GDM1 (cell line): ENCODE measurements at regions not wholly inside any gene's neighbourhood (a gene's known extent, or its start where the extent isn't known, plus 50 kb on each side); places are given as distances from the start of the nearest gene placed in this dataset.

Experiments
- DNase-seq: peaks from one replicate; lab custom pipeline; 2025; lab: John Stamatoyannopoulos, UW

DNA sequence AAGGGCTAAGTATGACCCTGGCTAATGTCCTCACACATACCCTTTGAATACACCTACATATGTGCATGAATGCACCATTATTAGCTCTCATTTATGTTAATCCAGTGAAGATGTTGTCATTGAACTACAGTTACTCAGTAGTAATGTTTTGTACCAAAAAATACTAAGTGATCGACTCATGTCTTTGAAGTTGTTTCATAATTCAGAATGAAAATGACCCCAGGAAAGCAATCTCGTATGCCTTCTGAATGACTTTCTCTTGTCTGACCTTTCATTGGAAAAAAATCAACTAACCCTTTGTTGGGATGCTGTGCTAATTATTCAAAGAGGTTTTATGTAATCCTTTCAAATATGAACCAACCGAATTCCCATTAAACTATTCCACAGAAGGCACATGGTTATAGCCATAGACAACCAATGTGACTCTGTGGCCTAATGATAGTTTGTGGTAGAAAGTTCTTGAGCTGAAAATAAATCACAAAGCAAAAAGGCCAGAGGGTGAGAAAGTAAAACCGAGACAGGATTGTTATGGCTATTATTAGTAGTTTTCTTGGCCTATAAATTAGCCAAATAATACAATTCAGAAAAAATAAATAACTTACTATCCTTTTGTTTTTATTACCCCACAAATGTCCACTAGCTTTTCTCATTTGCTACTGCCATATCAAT lies 86.8 kb upstream of the STARD13 start:
- DNase-seq = no peak

DNA sequence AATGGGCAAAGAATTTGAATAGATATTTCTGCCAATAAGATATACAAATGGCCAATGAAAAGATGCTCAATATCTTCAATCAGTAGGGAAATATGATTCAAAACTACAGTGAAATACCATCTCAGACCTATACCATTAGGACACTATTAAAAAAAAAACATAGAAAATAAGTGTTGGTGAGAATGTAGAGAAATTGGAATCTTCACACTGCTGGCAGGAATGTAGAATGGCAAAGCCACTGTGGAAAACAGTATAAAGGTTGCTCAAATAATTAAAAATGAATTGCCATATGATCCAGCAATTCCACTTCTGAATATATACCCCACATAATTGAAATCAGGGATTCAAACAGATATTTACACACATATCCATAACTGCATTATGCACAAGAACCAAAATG lies 88.1 kb upstream of the STARD13 start:
- no peak for DNase-seq

DNA sequence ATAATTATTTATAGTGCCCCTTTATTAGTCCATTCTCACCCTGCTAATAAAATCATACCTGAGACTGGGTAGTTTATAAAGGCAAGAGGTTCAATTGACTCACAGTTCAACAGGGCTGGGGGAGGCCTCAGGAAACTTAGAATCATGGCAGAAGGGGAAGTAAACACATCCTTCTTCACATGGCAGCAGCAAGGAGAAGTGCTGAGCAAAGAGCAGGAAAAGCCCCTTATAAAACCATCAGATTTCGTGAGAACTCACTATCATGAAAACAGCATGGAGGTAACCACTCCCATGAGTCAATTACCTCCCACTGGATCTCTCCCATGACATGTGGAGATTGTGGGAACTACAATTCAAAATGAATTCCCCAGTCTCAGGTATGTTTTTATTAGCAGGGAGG lies 89.9 kb upstream of the STARD13 start:
- DNase-seq = peak; percentile 43

DNA sequence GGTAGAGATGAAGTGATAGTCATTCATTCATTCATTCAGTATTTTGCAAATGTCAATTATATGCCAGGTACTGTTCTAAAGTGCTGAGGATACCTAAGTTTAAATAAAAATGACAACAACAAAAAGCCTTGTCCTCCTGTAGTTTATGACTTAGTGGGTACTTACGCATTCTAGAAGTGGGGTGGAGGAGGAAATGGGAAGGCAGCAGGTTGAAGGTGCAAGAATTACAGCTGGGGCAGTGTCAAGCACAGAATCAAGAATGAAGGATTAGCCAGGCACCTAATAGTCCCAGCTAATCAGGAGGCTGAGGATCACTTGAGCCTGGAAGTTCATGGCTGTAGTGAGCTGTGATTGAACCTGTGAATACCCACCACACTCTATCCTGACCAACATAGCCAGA lies 90.7 kb upstream of the STARD13 start:
- no peak for DNase-seq

DNA sequence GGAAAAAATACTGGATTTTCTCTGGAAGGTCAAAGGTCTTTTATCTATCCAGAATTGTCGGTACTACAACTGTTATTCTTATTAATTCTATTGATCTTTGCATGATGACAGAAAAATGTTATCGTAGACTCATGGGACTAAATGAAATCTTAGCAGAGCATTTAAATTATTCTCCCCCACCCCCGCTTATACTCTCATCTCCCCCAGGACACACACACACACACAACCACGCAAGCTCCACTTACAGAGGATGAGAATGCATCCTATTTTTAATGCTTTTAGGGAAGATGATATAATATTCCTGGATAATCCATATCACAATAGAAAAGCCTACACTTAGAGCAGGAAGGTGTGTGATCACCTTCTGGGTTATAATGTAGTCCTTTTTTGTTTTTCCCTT lies 91.9 kb upstream of the STARD13 start:
- no peak for DNase-seq

DNA sequence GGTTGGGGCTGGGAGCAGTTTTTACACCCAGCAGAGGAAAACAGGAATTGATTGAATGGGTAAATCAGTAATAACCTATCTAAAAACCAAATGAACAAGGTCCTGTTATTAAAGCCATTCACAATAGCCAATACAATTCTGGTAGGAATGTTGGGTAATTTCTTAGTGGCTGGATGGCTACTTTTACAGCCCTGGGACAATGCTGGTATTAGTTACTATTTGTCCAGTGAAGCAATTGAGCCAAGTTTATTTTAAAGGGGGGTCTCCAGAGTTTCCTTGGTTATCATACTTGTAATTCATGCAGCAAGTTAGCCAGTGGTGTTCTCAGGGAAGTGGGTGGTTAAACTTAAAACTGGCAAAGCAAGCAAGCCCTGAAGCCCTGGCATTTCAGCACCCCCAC lies 92.3 kb upstream of the STARD13 start:
- no peak for DNase-seq

DNA sequence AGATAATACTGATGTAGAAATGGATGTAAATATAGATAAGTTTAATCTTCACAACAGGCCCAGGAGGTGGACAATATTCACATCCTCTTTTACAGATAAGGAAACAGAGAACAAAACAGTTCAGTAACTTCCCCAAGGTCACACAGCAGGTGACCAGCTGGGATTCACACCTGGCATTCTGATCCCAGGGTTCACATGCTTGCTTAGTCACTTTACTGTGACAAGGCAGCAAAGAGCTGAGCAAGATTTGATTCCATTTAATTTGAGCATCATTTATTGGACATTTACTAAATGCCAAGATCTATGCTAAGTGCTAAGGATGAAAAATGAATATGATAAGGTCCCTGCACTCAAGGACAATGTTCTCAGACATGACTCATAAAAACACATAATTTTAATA lies 94.1 kb upstream of the STARD13 start:
- DNase-seq = no peak

DNA sequence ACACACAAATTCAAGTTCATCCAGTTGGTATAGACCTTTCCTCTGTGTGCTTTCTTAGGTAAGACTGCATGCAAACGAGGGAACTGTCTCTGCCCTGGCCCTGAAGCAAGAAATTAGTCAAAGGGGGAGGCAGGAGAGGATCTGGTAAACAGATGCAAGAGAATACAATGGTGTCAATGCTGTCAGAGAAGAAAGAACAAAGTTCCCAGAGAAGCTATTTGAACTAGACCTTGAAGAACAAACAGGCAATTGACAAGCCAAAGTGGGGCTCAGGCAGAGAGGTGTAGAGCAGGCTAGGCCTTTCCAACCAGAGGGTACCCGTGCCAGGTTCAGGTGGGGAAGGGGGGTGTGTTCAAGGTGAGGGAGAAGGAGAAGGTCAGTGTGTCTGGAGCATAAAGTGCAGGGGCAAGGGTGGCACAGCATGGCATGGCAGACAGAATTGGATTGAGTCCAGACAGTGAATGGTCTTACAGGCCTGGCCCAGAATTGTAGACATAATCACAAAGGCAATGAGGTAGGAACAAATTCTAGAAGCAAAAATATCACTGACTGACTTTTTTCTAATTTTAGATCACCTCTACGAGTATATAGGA lies 95.0 kb upstream of the STARD13 start:
- DNase-seq = no peak

DNA sequence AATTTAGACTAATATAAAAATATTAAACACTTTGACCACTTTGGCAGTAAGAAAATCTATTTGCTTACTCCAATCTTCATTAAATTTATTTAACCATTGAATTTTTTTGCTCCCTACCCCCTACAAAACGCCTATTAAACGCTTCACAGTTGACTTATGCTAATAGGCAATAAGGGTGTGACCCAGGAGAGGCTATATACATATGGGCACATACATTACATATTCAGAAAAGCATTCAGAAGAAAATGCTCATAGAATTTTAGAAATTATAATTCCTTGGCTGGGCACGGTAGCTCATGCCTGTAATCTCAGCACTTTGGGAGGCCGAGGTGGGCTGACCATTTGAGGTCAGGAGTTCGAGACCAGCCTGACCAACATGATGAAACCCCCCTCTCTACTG lies 95.6 kb upstream of the STARD13 start:
- DNase-seq = no peak

DNA sequence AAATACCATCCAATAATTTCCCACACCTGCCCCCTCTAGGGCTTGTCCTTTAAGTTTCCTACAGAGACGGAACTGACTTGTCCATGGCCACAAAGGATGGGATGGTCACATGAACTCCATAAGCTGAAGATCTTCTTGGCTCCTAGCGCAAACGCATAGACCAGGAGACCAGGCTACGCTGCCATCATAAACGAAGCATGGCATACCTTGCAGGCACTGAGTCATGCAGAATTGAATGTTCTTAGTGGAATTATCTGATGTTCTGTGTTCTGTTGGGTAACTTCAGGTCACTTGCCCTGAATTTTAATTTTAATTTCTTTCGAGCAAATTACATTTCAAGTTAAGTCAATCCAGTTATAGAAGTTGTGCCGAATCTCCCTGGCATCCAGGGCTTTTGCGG lies 96.4 kb upstream of the STARD13 start:
- DNase-seq = no peak

DNA sequence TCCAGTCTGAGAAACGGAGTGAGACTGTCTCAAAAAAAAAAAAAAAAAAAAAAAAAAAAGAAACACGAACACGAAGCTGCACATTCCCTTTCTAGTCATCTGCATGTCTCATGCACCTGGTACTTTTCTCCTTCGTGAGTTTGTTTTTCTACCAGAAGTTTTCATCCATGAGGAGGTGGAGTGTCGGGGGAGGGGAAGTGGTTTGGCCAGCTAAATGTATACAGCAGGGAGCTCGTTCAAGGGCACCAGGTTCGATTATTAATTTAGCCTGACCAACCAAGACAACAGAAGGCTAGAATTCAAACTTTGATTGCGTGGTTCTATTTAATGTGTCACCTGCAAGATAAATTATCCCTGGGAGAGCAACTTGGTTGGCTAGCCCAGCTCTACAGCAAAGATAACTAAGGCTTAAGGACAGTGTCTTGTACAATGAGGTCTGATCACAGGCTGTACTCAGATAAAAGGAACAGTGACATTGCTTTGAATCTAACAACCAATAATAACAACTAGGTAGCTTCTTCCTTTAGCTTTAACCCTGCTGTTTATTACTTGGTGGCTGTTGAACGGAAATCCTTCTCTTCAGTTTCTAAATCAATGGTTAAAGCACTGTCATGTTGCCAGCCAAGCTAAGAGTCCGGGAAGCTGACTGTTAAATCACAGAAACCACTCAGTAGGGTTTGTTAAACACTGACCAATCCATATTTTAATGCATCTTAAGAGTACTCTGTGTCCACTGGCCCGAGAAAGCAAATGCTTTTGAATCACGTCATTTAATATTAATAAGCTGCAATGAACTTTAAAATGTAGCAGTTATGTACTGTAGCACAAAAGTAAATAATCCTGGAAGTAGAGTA lies 98.4 kb upstream of the STARD13 start:
- no peak for DNase-seq

DNA sequence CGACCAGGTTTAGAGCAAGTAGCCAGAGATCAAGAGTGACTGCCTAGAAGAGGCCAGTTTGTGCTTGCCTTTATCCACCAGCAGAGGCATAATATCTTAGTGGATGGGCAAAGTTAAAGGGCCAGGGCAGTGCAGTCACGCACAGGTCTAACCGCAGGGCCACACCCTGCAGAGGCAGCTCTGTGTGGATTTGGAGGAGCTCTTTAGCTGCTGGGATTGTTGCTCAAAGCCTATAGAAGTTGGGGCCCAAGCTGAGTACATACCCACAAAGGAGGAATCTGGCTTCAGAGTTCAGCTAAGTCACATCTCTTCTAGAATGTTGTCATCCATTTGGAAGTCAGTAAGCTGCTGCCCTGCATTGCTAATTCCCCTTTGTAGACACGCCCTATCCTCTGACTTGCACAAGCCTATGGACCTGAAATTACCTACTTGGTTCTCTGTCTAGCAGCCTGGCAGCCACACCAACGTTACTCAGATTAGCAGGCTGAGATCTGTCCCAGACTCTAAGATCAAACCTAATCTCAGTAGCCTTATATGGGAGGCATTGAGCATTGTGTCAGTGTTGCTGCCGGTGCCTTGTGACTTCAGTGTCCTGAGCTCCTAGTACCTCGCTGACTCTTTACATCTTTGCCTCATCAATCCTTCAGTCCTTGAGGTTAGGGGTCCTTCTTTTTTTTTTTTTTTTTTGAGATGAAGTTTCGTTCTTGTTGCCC lies 102.9 kb upstream of the STARD13 start:
- DNase-seq = no peak

DNA sequence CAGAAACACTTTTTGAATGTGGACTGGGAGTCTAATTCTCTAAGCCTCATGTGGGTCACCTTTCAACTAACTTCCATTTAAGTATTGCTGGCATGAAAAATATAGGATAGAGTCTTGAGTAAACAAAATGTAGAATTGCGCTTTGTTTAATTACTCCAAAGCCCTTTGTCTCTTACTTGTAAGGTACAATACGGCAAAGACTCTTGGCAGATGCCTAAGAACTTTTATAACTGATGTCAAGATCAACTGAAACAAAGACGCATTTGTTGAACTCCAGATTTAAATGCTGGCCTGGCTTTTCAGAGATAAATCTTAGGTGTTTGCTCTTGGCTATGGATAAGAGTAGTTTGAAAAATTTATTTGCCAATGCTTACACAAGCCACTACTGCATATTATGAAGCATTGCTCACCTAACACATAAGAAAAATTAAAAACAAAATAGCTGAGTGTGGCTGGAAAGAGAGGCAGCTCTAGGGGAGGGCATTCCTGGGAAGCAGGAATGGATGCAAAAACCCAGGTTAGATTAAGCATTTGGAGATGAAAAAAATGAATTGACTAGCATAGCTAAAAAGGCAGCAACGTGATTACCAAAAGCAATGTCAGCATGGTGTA lies 107.3 kb upstream of the STARD13 start:
- DNase-seq = no peak

DNA sequence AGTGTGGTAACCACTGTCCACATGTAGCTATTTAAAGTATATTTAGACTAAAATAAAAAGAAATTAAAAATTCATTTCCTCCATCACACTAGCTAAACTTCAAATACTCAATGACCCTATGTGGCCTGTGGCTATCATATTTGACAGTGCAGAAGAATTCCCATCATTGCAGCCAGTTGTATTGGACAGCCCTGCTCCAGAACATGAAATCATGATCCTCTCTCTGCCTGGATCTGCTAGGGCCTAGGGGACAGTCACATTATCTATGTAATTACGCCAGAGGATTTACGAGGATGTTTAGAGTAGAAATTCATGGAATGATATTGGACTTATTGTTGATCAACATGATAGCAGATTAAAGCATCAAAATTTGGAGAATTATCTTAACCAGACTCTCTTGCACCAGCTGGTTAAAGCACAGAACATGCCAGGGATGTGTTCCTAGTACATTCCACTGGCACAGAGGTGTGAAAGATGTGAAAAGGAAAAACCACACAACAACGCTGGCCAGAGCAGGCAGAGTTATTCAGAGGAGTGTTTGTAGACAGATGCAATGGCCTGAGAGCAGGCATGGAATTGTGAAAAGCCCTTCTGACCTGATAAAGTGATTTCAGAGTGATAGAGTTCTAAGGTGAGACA lies 108.9 kb upstream of the STARD13 start:
- DNase-seq = no peak

DNA sequence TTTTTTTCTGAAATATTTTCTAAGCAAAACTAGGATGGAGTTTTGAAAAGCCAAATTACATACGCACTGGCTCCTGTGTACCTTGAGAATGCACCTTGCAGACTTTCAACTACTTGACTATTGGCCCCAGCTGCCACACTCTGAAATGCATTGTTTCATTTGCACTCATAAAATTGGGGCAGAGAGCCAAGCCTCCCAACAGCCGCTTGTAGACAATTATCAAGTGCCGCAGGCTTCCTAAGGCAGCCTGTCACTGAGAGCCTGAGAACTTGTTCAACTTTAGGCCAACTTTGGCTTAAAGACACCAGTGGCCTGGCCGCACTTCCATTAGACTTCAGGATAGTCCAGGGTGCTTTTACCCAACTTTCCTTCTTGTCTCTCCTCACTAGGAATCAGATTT lies 115.7 kb upstream of the STARD13 start:
- no peak for DNase-seq

DNA sequence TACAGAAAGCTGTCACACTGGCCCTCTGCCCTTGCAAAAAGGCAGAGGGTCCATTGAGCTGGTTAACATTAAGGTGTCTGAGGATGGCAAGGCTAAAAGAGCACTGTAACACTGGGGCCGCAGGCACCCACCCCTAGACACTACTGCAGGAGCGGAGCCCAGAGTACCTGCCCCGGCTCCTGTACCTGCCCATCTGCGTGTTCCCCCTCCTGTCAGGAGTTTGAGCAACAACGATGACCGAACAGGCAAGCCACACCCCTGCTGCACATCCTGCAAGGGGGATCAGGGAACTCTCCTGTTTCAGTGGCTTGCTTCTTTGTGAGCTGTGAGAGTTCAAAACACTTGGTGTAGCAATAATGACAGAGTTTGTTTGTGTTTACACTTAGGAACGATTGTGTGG lies 117.4 kb upstream of the STARD13 start:
- no peak for DNase-seq

DNA sequence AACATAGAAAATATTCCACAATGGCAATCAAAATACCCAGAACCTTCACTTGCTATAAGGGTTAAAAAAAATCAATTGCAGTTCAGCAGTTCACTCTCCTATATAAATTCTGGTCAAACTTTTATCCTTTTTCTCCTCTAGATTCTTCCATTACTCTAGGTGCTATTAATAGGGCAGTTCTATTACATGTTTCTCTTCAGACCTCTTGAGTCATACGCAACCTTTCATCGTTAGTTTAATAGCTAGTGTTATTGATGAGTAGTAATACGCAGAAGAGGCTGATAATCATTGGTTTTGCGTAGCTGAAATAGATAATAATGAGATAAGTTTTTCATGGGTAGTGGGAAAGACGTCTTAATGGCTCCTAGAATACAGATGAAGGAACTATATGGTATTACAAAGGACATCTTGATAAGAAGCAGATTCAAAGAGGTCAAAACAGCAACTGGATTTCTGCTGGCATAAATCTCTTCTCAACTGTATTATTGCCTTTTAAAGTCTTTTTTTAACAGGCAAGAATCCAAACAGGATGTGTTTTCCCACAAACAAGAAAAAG lies 118.3 kb upstream of the STARD13 start:
- DNase-seq = no peak

DNA sequence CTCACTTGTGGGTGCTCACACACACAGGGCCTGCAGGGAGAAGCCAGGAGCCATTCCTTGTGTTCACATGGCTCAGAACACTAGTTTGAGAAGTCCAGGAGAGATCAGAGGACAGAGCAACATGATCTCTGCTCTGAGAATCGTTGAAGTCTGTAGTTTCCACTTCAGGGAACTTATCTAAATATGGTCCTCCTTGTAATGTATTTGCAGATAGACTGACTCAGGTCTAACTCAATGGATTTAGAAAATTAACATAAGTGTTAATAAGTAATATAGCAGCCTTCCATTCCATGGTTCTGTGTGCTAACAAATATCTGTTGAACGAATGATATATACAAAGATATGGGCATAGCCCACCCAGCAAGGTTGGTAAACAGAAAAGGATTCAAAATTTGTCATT lies 119.8 kb upstream of the STARD13 start:
- no peak for DNase-seq

DNA sequence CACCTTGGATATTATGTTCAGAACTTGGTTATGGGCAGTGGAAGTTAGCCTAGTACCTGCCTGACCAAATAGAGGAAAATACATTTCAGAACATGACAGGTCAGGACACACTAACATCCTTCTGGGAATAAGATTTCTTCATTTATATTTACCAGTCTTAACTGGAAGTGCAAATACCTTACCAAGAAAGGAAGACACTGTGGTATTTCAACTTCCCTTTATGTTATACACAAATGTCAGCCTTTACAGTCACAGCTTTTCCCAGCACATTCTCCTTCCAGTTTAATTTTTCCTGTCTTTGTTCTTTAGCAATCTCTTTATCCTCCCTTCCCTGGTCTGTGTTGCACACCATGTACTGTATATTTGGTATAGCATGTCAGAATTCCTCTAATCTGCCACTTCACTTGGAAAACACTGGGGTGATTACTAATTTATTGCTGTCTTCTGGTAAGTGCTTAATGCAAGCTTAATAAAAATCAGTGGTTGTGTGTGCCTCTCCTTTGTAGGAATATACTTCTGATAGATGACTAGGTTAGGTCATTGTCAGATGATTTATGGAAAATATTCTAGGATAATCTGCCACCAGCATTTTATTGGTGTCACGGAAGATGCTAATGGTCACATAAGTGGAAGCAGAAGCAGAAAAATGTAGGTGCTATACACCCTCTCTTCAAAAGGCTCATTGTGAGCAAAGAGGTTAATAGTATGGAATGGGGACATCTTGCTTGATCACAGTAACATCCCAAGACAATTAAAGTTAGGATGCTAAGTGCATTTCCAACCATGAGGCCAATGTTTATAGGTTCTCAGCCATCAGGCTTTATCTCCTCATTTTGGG lies 124.3 kb upstream of the STARD13 start:
- no peak for DNase-seq

DNA sequence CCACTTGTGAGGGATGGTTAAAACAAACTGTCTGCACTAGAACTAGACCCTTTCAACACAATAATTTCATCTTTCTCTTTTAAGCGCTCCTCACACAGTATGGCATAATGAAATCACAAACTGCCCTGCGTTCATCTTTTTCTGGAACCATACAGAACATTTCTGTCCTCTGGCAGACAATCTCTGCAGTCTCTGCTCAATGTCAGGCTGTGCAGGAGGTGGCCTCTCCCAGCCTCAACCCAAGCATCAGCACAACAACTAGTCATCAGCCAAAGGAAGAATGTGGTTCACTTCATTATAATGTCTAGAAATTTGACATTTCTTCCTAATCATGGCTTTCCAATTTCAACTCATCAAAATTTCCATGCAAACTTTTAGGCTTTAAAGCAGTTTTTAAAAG lies 125.1 kb upstream of the STARD13 start:
- DNase-seq = no peak

DNA sequence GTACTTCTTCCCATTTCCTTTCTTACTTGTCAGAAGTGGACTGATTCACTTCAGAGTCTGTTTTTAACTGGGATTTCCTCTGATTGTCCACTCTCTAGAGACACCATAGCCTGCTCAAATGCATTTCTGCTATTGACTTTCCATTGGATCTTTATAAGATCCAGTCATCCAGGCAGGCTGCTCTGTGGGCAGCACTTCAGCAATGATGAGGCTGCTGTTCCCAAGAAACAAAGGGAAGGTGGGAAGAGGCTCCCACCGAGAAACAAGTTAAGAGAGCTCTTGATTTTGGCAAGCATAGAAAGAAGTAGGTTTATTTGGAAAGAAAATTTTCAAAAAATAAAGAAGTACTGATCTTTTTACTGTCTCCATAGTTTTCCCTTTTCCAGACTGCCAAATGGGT lies 125.8 kb upstream of the STARD13 start:
- no peak for DNase-seq
